Endothelial cell of umbilical vein (primary cell): ENCODE measurements at regions not wholly inside any gene's neighbourhood (a gene's known extent, or its start where the extent isn't known, plus 50 kb on each side); places are given as distances from the start of the nearest gene placed in this dataset.

ENCODE experiments used
- BruUV-seq: library from RNA; stranded (reverse); fragments of 400-500 nt; replicated peaks from 2 replicates; lab custom pipeline; 2021; lab: Mats Ljungman, UMichigan
- CTCF ChIA-PET: fragments of 300-600, 350-600 bp; sonication (Branson Sonifier 250); formaldehyde crosslinking; loops from one replicate; lab custom pipeline; 2021; ENCODE audit warnings: antibody characterized with exemption, inconsistent platforms; lab: Charles Lee
- POLR2A ChIA-PET: fragments of 300-600, 350-600 bp; sonication (Branson Sonifier 250); formaldehyde crosslinking; loops from one replicate; lab custom pipeline; 2021; ENCODE audit warnings: antibody characterized with exemption, inconsistent platforms; lab: Charles Lee
- DNase-seq: peaks from one replicate; pipeline ENCODE4 v3.0.0-alpha.2; 2011; ENCODE audit warnings: low read depth, low spot score
- FAIRE-seq: peaks from 2 replicates; lab custom pipeline; 2011; peaks lifted over from hg19 to GRCh38; lab: Jason Lieb, UNC
- H2AFZ ChIP-seq: 2 replicates; pipeline ENCODE4 v1.6.0; 2012; ENCODE audit warnings: low read depth, low read length, control low read depth, inconsistent platforms
- H3K27ac ChIP-seq: 2 replicates; pipeline ENCODE4 v1.5.1; 2011; ENCODE audit warnings: low read depth, mild to moderate bottlenecking, control low read depth, low read length, moderate library complexity; ENCODE audit not compliant: insufficient read depth
- H3K27me3 ChIP-seq, 2 experiments: 2 replicates each; pipeline versions ENCODE4 v1.6.0 to v1.6.1; 2011; ENCODE audit warnings: low read length in 2 of 2, mixed read lengths in 1 of 2; ENCODE audit not compliant: control insufficient read depth in 2 of 2, insufficient read depth in 2 of 2
- H3K36me3 ChIP-seq, 2 experiments: 2 replicates in 1 of 2; 3 replicates in 1 of 2; pipeline ENCODE4 v1.5.1; 2011; ENCODE audit warnings: low read length in 2 of 2, mild to moderate bottlenecking in 1 of 2, moderate library complexity in 1 of 2; ENCODE audit not compliant: control insufficient read depth in 2 of 2, insufficient read depth in 2 of 2; ENCODE audit errors: extremely low read depth in 1 of 2
- H3K4me1 ChIP-seq: 3 replicates; pipeline ENCODE4 v1.5.1; 2011; ENCODE audit warnings: mild to moderate bottlenecking, low read length; ENCODE audit not compliant: control insufficient read depth, insufficient read depth; ENCODE audit errors: extremely low read depth
- H3K4me2 ChIP-seq: 2 replicates; pipeline ENCODE4 v1.6.1; 2011; ENCODE audit warnings: low read length, control low read depth, mixed read lengths; ENCODE audit not compliant: insufficient read depth
- H3K4me3 ChIP-seq, 3 experiments: fragments of 200-600 bp in 1 of 3; sonication (generic), shearing (Covaris generic) in 1 of 3; replicated peaks in 1 of 3; 2 replicates each; pipeline ENCODE4 v1.5.1; 2011 to 2016; ENCODE audit warnings: control low read depth in 3 of 3, low read length in 3 of 3, mild to moderate bottlenecking in 2 of 3, inconsistent platforms in 1 of 3, low read depth in 1 of 3, moderate library complexity in 1 of 3; ENCODE audit not compliant: insufficient read depth in 1 of 3
- H3K79me2 ChIP-seq: 2 replicates; pipeline ENCODE4 v1.6.0; 2012; ENCODE audit warnings: low read length, inconsistent platforms; ENCODE audit not compliant: control insufficient read depth, insufficient read depth
- H3K9ac ChIP-seq: replicated peaks from 2 replicates; pipeline ENCODE3; 2011; ENCODE audit warnings: low read length, control low read depth; ENCODE audit not compliant: insufficient read depth; ENCODE audit errors: extremely low read depth
- H3K9me1 ChIP-seq: replicated peaks from 3 replicates; pipeline ENCODE4 v1.6.0; 2011; ENCODE audit warnings: mild to moderate bottlenecking, low read length; ENCODE audit not compliant: control insufficient read depth, insufficient read depth; ENCODE audit errors: extremely low read depth
- H3K9me3 ChIP-seq: replicated peaks from 2 replicates; pipeline ENCODE4 v1.5.1; 2012; ENCODE audit warnings: low read length, inconsistent platforms; ENCODE audit not compliant: control insufficient read depth, insufficient read depth
- H4K20me1 ChIP-seq: replicated peaks from 2 replicates; pipeline ENCODE3; 2011; ENCODE audit warnings: mild to moderate bottlenecking, low read length; ENCODE audit not compliant: control insufficient read depth, insufficient read depth; ENCODE audit errors: extremely low read depth
- EZH2 ChIP-seq: IDR thresholded peaks from 2 replicates; pipeline ENCODE4 v1.6.1; 2012; ENCODE audit warnings: borderline replicate concordance, low read depth, mild to moderate bottlenecking, moderate library complexity, low read length, inconsistent platforms; ENCODE audit not compliant: severe bottlenecking
- FOS ChIP-seq: IDR thresholded peaks from 2 replicates; pipeline ENCODE4 v1.6.1; 2011; ENCODE audit warnings: mild to moderate bottlenecking, low read length, moderate library complexity, borderline replicate concordance; ENCODE audit not compliant: insufficient read depth
- GATA2 ChIP-seq: IDR thresholded peaks from 2 replicates; pipeline ENCODE4 v1.7.0; 2011; ENCODE audit warnings: low read depth, mild to moderate bottlenecking, moderate library complexity, mixed read lengths, low read length; ENCODE audit not compliant: insufficient read length, insufficient read depth
- JUN ChIP-seq: IDR thresholded peaks from 2 replicates; pipeline ENCODE4 v1.6.1; 2011; ENCODE audit warnings: borderline replicate concordance, low read depth; ENCODE audit not compliant: insufficient read length, insufficient read depth
- MYC ChIP-seq: IDR thresholded peaks from one replicate; pipeline ENCODE4 v1.6.1; 2011; ENCODE audit warnings: mild to moderate bottlenecking, low read depth, low read length
- POLR2A ChIP-seq: IDR thresholded peaks from 2 replicates; pipeline ENCODE4 v1.6.1; 2012; ENCODE audit warnings: low read depth, mild to moderate bottlenecking, control low read depth, low read length
- POLR2AphosphoS5 ChIP-seq: IDR thresholded peaks from 2 replicates; pipeline ENCODE4 v1.6.1; 2012; ENCODE audit warnings: low read depth, mild to moderate bottlenecking, control low read depth, low read length, moderate library complexity; ENCODE audit not compliant: insufficient read depth
- dilution Hi-C: fragments of 300-500 bp; cut with MboI; formaldehyde crosslinking; loops from one replicate; pipeline ENCODE4 v1.15.0; 2019; ENCODE audit warnings: low sequenced_read_pairs; ENCODE audit not compliant: extremely low pct_ligation_motif_present
- intact Hi-C: fragments of 100-400 bp; cut with micrococcal nuclease; formaldehyde crosslinking; loops from one replicate; pipeline ENCODE4 v1.10.0; 2022
- TF ChIP-seq, protein P1 (sequence below): IDR thresholded peaks from 2 replicates; pipeline ENCODE4 v1.6.1; 2011; ENCODE audit not compliant: insufficient read depth, insufficient read length
- TF ChIP-seq, protein P2 (sequence below), 2 donors: IDR thresholded peaks; 1 replicate in 1 of 2; 2 replicates in 1 of 2; pipeline ENCODE4 v1.5.1; 2011; ENCODE audit warnings: low read length in 2 of 2, mild to moderate bottlenecking in 2 of 2, moderate library complexity in 2 of 2, control low read depth in 1 of 2, inconsistent platforms in 1 of 2, low read depth in 1 of 2; ENCODE audit not compliant: insufficient read depth in 1 of 2; ENCODE audit errors: extremely low read depth in 1 of 2

GRCh38 chr9:87795178-87795577 lies 69.3 kb downstream of the CTSL start:
- dilution Hi-C loops: no loop called here
- FAIRE-seq (no peak), DNase-seq (no peak)

More at GRCh38 chr9:87795178-87795577, 69.3 kb downstream of the CTSL start:
- H3K4me2 ChIP-seq: no peak overlapping the region
- H3K4me3 ChIP-seq: no peak overlapping the region
- peaks cover 0 to 3% of the 10 kb centered on the region in 2 experiments for H3K27me3 ChIP-seq
- no peaks in the 10 kb centered on the region for H4K20me1 ChIP-seq
- no peak overlapping the region for H2AFZ ChIP-seq
- no peaks in the 10 kb centered on the region for H3K79me2 ChIP-seq
- H3K4me1 ChIP-seq: peaks cover 4% of the 10 kb centered on the region
- no peaks in the 10 kb centered on the region for H3K9me3 ChIP-seq
- POLR2A ChIA-PET: no interaction called here
- intact Hi-C loops: no loop called here
- H3K36me3 ChIP-seq: no peaks in the 10 kb centered on the region
- H3K9me1 ChIP-seq: no peaks in the 10 kb centered on the region
- no peak overlapping the region for H3K27ac ChIP-seq
- no peak overlapping the region for H3K9ac ChIP-seq
- no TSS peak for BruUV-seq
- CTCF ChIA-PET: interaction anchor here (1.4 kb wide), 1 partner anchor 17 kb away, joined by 6 read pairs; no protein-coding TSS in a partner anchor
- TF ChIP-seq FOS (no peak), POLR2AphosphoS5 (no peak), EZH2 (no peak), GATA2 (no peak), JUN (no peak), POLR2A (no peak), MYC (no peak)
- TF ChIP-seq, protein P1, sequence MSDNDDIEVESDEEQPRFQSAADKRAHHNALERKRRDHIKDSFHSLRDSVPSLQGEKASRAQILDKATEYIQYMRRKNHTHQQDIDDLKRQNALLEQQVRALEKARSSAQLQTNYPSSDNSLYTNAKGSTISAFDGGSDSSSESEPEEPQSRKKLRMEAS: no peak
- TF ChIP-seq, protein P2, sequence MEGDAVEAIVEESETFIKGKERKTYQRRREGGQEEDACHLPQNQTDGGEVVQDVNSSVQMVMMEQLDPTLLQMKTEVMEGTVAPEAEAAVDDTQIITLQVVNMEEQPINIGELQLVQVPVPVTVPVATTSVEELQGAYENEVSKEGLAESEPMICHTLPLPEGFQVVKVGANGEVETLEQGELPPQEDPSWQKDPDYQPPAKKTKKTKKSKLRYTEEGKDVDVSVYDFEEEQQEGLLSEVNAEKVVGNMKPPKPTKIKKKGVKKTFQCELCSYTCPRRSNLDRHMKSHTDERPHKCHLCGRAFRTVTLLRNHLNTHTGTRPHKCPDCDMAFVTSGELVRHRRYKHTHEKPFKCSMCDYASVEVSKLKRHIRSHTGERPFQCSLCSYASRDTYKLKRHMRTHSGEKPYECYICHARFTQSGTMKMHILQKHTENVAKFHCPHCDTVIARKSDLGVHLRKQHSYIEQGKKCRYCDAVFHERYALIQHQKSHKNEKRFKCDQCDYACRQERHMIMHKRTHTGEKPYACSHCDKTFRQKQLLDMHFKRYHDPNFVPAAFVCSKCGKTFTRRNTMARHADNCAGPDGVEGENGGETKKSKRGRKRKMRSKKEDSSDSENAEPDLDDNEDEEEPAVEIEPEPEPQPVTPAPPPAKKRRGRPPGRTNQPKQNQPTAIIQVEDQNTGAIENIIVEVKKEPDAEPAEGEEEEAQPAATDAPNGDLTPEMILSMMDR (IDR thresholded peaks at IDR 0.05; ENCODE audit: extremely low read depth in 1 of 2, insufficient read depth in 1 of 2, low read depth in 1 of 2, low read length in 2 of 2): no peak
